K562 (cell line): ENCODE measurements at regions not wholly inside any gene's neighbourhood (a gene's known extent, or its start where the extent isn't known, plus 50 kb on each side); places are given as distances from the start of the nearest gene placed in this dataset.

Experiments used
- ATAC-seq: fragments of 200-7000 bp; cut with Tn5 transposase; 3 replicates; pipeline ENCODE4 v1.9.1; 2020; ENCODE audit warnings: moderate library complexity
- BruUV-seq: library from RNA; stranded (reverse); fragments of 400-500 nt; replicated peaks from 2 replicates; lab custom pipeline; 2021; lab: Mats Ljungman, UMichigan
- CTCF ChIA-PET: fragments of 300-600 bp; formaldehyde crosslinking; extraction: SDS; loops from one replicate; lab custom pipeline; 2021; ENCODE audit warnings: low intra/inter-chr PET ratio; lab: Yijun Ruan, JAX
- POLR2A ChIA-PET: fragments of 300-600, 350-650 bp; sonication (Branson Sonifier 250); formaldehyde crosslinking; extraction: SDS; loops from one replicate; lab custom pipeline; 2021; ENCODE audit warnings: antibody characterized with exemption, inconsistent platforms; lab: Yijun Ruan, JAX
- DNase-seq, 4 experiments: peaks; one replicate each; pipeline versions ENCODE4 v3.0.0 to v3.0.0-alpha.2; 2011 to 2018; ENCODE audit warnings: low spot score in 3 of 4, mixed read lengths in 3 of 4; ENCODE audit errors: extremely low read depth in 1 of 4
- FAIRE-seq: peaks from 2 replicates; lab custom pipeline; 2011; peaks lifted over from hg19 to GRCh38; lab: Jason Lieb, UNC
- H2AFZ ChIP-seq: 2 replicates; pipeline ENCODE4 v1.6.0; 2011; ENCODE audit warnings: low read depth, low read length, control low read depth, inconsistent platforms
- H3K27ac ChIP-seq: fragments of 200-600 bp; 3 replicates; pipeline ENCODE4 v1.8.0; 2011; ENCODE audit warnings: low read depth, mild to moderate bottlenecking, control low read depth, inconsistent platforms, low read length, moderate library complexity, mixed read lengths; ENCODE audit errors: extremely low read depth
- H3K27me3 ChIP-seq, 2 experiments: fragments of 300-600 bp in 1 of 2; 2 replicates in 1 of 2; 3 replicates in 1 of 2; pipeline versions ENCODE4 v1.6.0 to v1.8.0; 2011; ENCODE audit warnings: inconsistent platforms in 2 of 2, low read length in 2 of 2, mild to moderate bottlenecking in 1 of 2, mixed read lengths in 1 of 2, moderate library complexity in 1 of 2; ENCODE audit not compliant: control insufficient read depth in 2 of 2, insufficient read depth in 2 of 2
- H3K36me3 ChIP-seq: fragments of 300-600 bp; 3 replicates; pipeline ENCODE4 v1.8.0; 2011; ENCODE audit warnings: mild to moderate bottlenecking, low read length, inconsistent platforms; ENCODE audit not compliant: control insufficient read depth, insufficient read depth
- H3K4me1 ChIP-seq, 2 experiments: fragments of 200-600 bp in 1 of 2; replicated peaks in 1 of 2; 2 replicates in 1 of 2; 3 replicates in 1 of 2; pipeline versions ENCODE4 v1.5.1 to v1.8.0; 2011; ENCODE audit warnings: inconsistent platforms in 2 of 2, low read length in 2 of 2, mild to moderate bottlenecking in 1 of 2, mixed read lengths in 1 of 2, moderate library complexity in 1 of 2; ENCODE audit not compliant: control insufficient read depth in 2 of 2, insufficient read depth in 2 of 2
- H3K4me2 ChIP-seq: 2 replicates; pipeline ENCODE4 v1.6.1; 2011; ENCODE audit warnings: low read length, control low read depth, inconsistent platforms, mixed read lengths; ENCODE audit not compliant: insufficient read depth
- H3K4me3 ChIP-seq: fragments of 200-600 bp; sonication (generic), shearing (Covaris generic); 2 replicates; pipeline ENCODE4 v1.5.1; 2016; ENCODE audit warnings: control low read depth, inconsistent platforms
- H3K79me2 ChIP-seq: fragments of 200-600 bp; 3 replicates; pipeline ENCODE4 v1.8.0; 2011; ENCODE audit warnings: low read length, inconsistent platforms; ENCODE audit not compliant: control insufficient read depth, insufficient read depth
- H3K9ac ChIP-seq, 2 experiments: 2 replicates each; pipeline versions ENCODE4 v1.6.0 to v1.6.1; 2011; ENCODE audit warnings: low read depth in 2 of 2, low read length in 2 of 2, control low read depth in 1 of 2, inconsistent platforms in 1 of 2, mild to moderate bottlenecking in 1 of 2, mixed read lengths in 1 of 2; ENCODE audit not compliant: insufficient read depth in 1 of 2
- H3K9me1 ChIP-seq: one replicate; pipeline ENCODE4 v1.6.0; 2011; ENCODE audit warnings: inconsistent platforms, mild to moderate bottlenecking, low read length, moderate library complexity; ENCODE audit not compliant: control insufficient read depth, insufficient read depth
- H3K9me3 ChIP-seq: replicated peaks from 2 replicates; pipeline ENCODE4 v1.5.1; 2011; ENCODE audit warnings: low read depth, low read length, inconsistent platforms; ENCODE audit not compliant: control insufficient read depth, insufficient read depth
- H4K20me1 ChIP-seq: replicated peaks from 2 replicates; pipeline ENCODE4 v1.6.1; 2011; ENCODE audit warnings: low read length, inconsistent platforms, mixed read lengths; ENCODE audit not compliant: control insufficient read depth, insufficient read depth
- FOXM1 ChIP-seq, 2 experiments: fragments of 450-650 bp in 1 of 2; sonication (generic) in 1 of 2; formaldehyde crosslinking in 1 of 2; IDR thresholded peaks; 2 replicates each; pipeline versions ENCODE4 v1.6.1 to v1.9.0; 2017 to 2022; ENCODE audit warnings: low read depth in 2 of 2, mild to moderate bottlenecking in 2 of 2, missing genetic modification reagents in 1 of 2, moderate library complexity in 1 of 2
- HCFC1 ChIP-seq: IDR thresholded peaks from 2 replicates; pipeline ENCODE4 v1.6.1; 2012; ENCODE audit warnings: low read depth, low read length, improper control_type of control experiment
- NFE2 ChIP-seq: IDR thresholded peaks from 2 replicates; pipeline ENCODE4 v1.6.1; 2014; ENCODE audit warnings: antibody characterized with exemption, low read depth
- NFRKB ChIP-seq: fragments of 450-650 bp; IDR thresholded peaks from 2 replicates; pipeline ENCODE4 v1.6.1; 2016; ENCODE audit warnings: low read depth
- STAG1 ChIP-seq: sonication (generic); formaldehyde crosslinking; IDR thresholded peaks from 2 replicates; pipeline ENCODE4 v1.5.0; 2020; ENCODE audit warnings: missing genetic modification reagents, borderline replicate concordance
- ZBTB1 ChIP-seq: sonication (generic); formaldehyde crosslinking; IDR thresholded peaks from 2 replicates; pipeline ENCODE4 v1.8.1; 2023; ENCODE audit warnings: missing genetic modification reagents, low read depth, mild to moderate bottlenecking, borderline replicate concordance
- ZNF121 ChIP-seq: sonication (generic); formaldehyde crosslinking; conservative IDR thresholded peaks from 2 replicates; pipeline ENCODE4 v1.8.0; 2022; ENCODE audit warnings: missing genetic modification reagents
- WGBS: fragments of 100-300 bp; shearing (Covaris generic); methylation state at CpG from one replicate; pipeline ENCODE4 v1.1.6; 2016; ENCODE audit warnings: low coverage, mixed read lengths; ENCODE audit not compliant: insufficient coverage; ENCODE audit errors: missing lambda C conversion rate; 5-methylcytosine and 5-hydroxymethylcytosine counted together
- in situ Hi-C: fragments of 300-500 bp; cut with MboI; formaldehyde crosslinking; loops from 4 replicates; pipeline ENCODE4 v1.15.0; 2018; ENCODE audit warnings: inconsistent platforms, mixed read lengths
- intact Hi-C: fragments of 100-400 bp; cut with micrococcal nuclease; formaldehyde crosslinking; loops from 2 replicates; pipeline ENCODE4 v1.14.2; 2022
- TF ChIP-seq, protein P1 (sequence below): fragments of 150-350 bp; conservative IDR thresholded peaks from 2 replicates; pipeline ENCODE4 v1.6.1; 2014; ENCODE audit warnings: low read length

DNA sequence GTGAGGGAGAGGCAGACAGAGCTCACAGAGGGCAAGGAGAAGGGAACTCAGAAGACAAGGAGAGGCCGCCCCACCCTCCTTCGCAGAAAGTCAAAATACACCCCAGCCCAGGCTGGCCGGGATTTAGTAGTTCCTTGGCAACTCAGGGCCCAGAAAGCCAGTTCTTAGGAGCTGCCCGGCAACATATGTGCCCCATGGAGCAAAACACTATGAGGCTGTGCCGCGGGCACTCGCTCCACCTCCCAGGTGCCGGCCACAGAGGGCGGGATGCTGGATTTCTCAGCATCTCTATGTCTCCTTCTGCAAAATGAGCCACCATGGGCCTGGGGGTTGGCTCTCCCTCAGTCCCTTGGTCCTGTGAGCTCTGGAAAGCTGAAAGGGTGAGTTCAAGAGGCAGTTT, 93.8 kb upstream of the CACNA1A start:
- Histone ChIP-seq H3K9me1 (no peaks in the 10 kb centered on the region), H3K36me3 (no peaks in the 10 kb centered on the region), H3K27me3 (peaks cover 6 to 22% of the 10 kb centered on the region in 2 experiments; a peak in 3 of 5 replicates), H3K4me3 (no peak overlapping the region), H3K9me3 (no peaks in the 10 kb centered on the region), H2AFZ (no peak overlapping the region), H3K79me2 (no peaks in the 10 kb centered on the region), H3K4me2 (no peak overlapping the region), H3K9ac (no peak overlapping the region), H3K27ac (no peak overlapping the region), H4K20me1 (no peaks in the 10 kb centered on the region), H3K4me1 (peaks cover 0 to 4% of the 10 kb centered on the region in 2 experiments; a peak in 2 of 5 replicates)
- TF ChIP-seq STAG1 (CRISPR knock-in tag) (no peak), FOXM1 (IDR thresholded peaks at IDR 0.05; ENCODE audit: low read depth) (no peak), FOXM1 (CRISPR knock-in tag; IDR thresholded peaks at IDR 0.05; ENCODE audit: low read depth) (no peak), ZBTB1 (CRISPR knock-in tag) (no peak), NFE2 (no peak), ZNF121 (CRISPR knock-in tag) (no peak), HCFC1 (no peak), NFRKB (no peak)
- TF ChIP-seq, protein P1, sequence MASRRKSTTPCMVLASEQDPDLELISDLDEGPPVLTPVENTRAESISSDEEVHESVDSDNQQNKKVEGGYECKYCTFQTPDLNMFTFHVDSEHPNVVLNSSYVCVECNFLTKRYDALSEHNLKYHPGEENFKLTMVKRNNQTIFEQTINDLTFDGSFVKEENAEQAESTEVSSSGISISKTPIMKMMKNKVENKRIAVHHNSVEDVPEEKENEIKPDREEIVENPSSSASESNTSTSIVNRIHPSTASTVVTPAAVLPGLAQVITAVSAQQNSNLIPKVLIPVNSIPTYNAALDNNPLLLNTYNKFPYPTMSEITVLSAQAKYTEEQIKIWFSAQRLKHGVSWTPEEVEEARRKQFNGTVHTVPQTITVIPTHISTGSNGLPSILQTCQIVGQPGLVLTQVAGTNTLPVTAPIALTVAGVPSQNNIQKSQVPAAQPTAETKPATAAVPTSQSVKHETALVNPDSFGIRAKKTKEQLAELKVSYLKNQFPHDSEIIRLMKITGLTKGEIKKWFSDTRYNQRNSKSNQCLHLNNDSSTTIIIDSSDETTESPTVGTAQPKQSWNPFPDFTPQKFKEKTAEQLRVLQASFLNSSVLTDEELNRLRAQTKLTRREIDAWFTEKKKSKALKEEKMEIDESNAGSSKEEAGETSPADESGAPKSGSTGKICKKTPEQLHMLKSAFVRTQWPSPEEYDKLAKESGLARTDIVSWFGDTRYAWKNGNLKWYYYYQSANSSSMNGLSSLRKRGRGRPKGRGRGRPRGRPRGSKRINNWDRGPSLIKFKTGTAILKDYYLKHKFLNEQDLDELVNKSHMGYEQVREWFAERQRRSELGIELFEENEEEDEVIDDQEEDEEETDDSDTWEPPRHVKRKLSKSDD, result no peak
- ChIA-PET POLR2A (interaction anchor here (0.7 to 0.8 kb wide), 2 partner anchors 10 to 25 kb away, joined by 3 read pairs; no protein-coding TSS in a partner anchor), CTCF (interaction anchor here (0.5 kb wide), 1 partner anchor 322 kb away, joined by 5 read pairs; no protein-coding TSS in a partner anchor)
- in situ Hi-C loops (no loop called here), intact Hi-C loops (no loop called here)
- DNase-seq, result no peak
- no TSS peak for BruUV-seq
- 25% methylated on average over 9 of the region's 9 CpGs for WGBS
- FAIRE-seq, result no peak
- no peak for ATAC-seq
